HepG2 (cell line): ENCODE measurements at regions not wholly inside any gene's neighbourhood (a gene's known extent, or its start where the extent isn't known, plus 50 kb on each side); places are given as distances from the start of the nearest gene placed in this dataset.
A peak's percentile ranks its signal among the peaks of the same experiment; 100 is the strongest.

Experiments used
- CBX2 ChIP-seq, 2 experiments: fragments of 200-600 bp in 1 of 2; sonication (generic); formaldehyde crosslinking in 1 of 2; IDR thresholded peaks; 2 replicates each; pipeline versions ENCODE4 v1.7.0 to v1.8.1; 2018 to 2022; ENCODE audit warnings: low read depth in 2 of 2, low read length in 1 of 2, mild to moderate bottlenecking in 1 of 2, missing genetic modification reagents in 1 of 2
- DZIP1 ChIP-seq: sonication (generic); formaldehyde crosslinking; IDR thresholded peaks from 2 replicates; pipeline ENCODE4 v1.5.0; 2020; ENCODE audit warnings: mild to moderate bottlenecking, missing genetic modification reagents
- FOXA3 ChIP-seq: IDR thresholded peaks from 2 replicates; pipeline ENCODE4 v1.6.1; 2016; ENCODE audit warnings: missing genetic modification reagents, missing compliant biosample characterization
- FOXP1 ChIP-seq, 2 experiments: fragments of 450-650 bp in 1 of 2; IDR thresholded peaks; 2 replicates each; pipeline ENCODE4 v1.6.1; 2017 to 2018; ENCODE audit warnings: antibody characterized with exemption in 1 of 2
- GATA4 ChIP-seq: sonication (generic); IDR thresholded peaks from 2 replicates; pipeline ENCODE4 v1.6.1; 2016; ENCODE audit warnings: antibody characterized with exemption, low read depth, borderline replicate concordance
- LBX2 ChIP-seq: sonication (generic); formaldehyde crosslinking; IDR thresholded peaks from 2 replicates; pipeline ENCODE4 v1.5.0; 2020; ENCODE audit warnings: missing genetic modification reagents, mild to moderate bottlenecking, borderline replicate concordance
- MEIS2 ChIP-seq: sonication (generic); formaldehyde crosslinking; IDR thresholded peaks from 2 replicates; pipeline ENCODE4 v1.9.0; 2021; ENCODE audit warnings: mild to moderate bottlenecking, missing genetic modification reagents
- NCOA2 ChIP-seq: sonication (generic); formaldehyde crosslinking; IDR thresholded peaks from 2 replicates; pipeline ENCODE4 v1.8.0; 2022; ENCODE audit warnings: inconsistent platforms
- NONO ChIP-seq, 2 experiments: fragments of 450-650 bp in 1 of 2; sonication (generic) in 1 of 2; formaldehyde crosslinking in 1 of 2; IDR thresholded peaks in 1 of 2; conservative IDR thresholded peaks in 1 of 2; 2 replicates each; pipeline versions ENCODE4 v1.6.1 to v1.8.0; 2017 to 2022; ENCODE audit warnings: mild to moderate bottlenecking in 1 of 2, missing genetic modification reagents in 1 of 2, moderate library complexity in 1 of 2
- PATZ1 ChIP-seq: sonication (generic); formaldehyde crosslinking; IDR thresholded peaks from 2 replicates; pipeline ENCODE4 v1.4.0; 2020; ENCODE audit warnings: missing genetic modification reagents
- PAWR ChIP-seq: sonication (generic); formaldehyde crosslinking; IDR thresholded peaks from 2 replicates; pipeline ENCODE4 v1.4.0; 2020; ENCODE audit warnings: missing genetic modification reagents, mild to moderate bottlenecking, borderline replicate concordance
- POLR2AphosphoS5 ChIP-seq: IDR thresholded peaks from 2 replicates; pipeline ENCODE4 v1.6.1; 2012; ENCODE audit warnings: low read depth, low read length
- SALL2 ChIP-seq: sonication (generic); formaldehyde crosslinking; IDR thresholded peaks from 2 replicates; pipeline ENCODE4 v1.8.1; 2023; ENCODE audit warnings: mild to moderate bottlenecking, missing genetic modification reagents, inconsistent platforms
- SIN3B ChIP-seq: fragments of 150-350 bp; IDR thresholded peaks from 2 replicates; pipeline ENCODE4 v1.6.1; 2014; ENCODE audit warnings: low read length
- TARDBP ChIP-seq: sonication (generic); formaldehyde crosslinking; IDR thresholded peaks from 2 replicates; pipeline ENCODE4 v1.8.0; 2022; ENCODE audit warnings: mild to moderate bottlenecking, missing genetic modification reagents
- THAP11 ChIP-seq: IDR thresholded peaks from 2 replicates; pipeline ENCODE4 v1.6.1; 2016; ENCODE audit warnings: missing biosample characterization, missing genetic modification reagents
- ZNF350 ChIP-seq: sonication (generic); formaldehyde crosslinking; IDR thresholded peaks from 2 replicates; pipeline ENCODE4 v1.4.0; 2020; ENCODE audit warnings: mild to moderate bottlenecking, low read depth, missing genetic modification reagents, borderline replicate concordance
- ZNF496 ChIP-seq: sonication (generic); formaldehyde crosslinking; IDR thresholded peaks from 2 replicates; pipeline ENCODE4 v1.8.1; 2023; ENCODE audit warnings: mild to moderate bottlenecking, moderate library complexity, missing genetic modification reagents; ENCODE audit not compliant: insufficient replicate concordance
- ZNF589 ChIP-seq: sonication (generic); formaldehyde crosslinking; conservative IDR thresholded peaks from 2 replicates; pipeline ENCODE4 v1.8.0; 2022; ENCODE audit warnings: mild to moderate bottlenecking, moderate library complexity, missing genetic modification reagents
- ZNF598 ChIP-seq: sonication (generic); formaldehyde crosslinking; IDR thresholded peaks from 2 replicates; pipeline ENCODE4 v1.5.1; 2020; ENCODE audit warnings: mild to moderate bottlenecking, missing genetic modification reagents, borderline replicate concordance
- ZNF644 ChIP-seq: IDR thresholded peaks from 2 replicates; pipeline ENCODE4 v1.6.1; 2016; ENCODE audit warnings: low read depth
- TF ChIP-seq, protein P1 (sequence below): sonication (generic); formaldehyde crosslinking; conservative IDR thresholded peaks from 2 replicates; pipeline ENCODE4 v1.8.0; 2022; ENCODE audit warnings: missing genetic modification reagents
- TF ChIP-seq, protein P2 (sequence below): sonication (generic); formaldehyde crosslinking; IDR thresholded peaks from 2 replicates; pipeline ENCODE4 v1.4.0; 2020; ENCODE audit warnings: missing genetic modification reagents

DNA sequence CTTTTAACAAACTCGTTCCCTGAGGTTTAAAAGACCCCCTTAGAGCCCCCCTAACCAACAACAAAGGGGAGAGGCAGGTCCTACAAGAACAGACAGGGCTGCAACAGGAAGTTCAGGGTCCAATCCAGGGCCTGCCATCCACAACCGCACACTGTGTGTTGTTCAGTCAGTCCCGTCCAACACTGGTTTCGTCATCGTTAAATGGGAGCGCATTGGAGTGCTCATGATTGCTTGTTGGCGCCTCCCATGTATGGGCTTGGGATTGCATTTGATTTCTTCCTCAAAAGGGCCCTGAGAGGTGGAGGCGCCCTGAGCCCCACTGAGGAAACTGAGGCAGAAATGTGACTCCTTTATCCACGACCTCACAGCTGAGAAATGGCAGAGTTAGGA lies 174.1 kb downstream of the MN1 start (continued):
- TF ChIP-seq NCOA2 (CRISPR knock-in tag) (no peak; the same call in 1 of the 2 replicates), TARDBP (CRISPR knock-in tag) (no peak), ZNF496 (no peak), SALL2 (CRISPR knock-in tag) (no peak), LBX2 (CRISPR knock-in tag) (no peak), POLR2AphosphoS5 (no peak), SIN3B (no peak), MEIS2 (CRISPR knock-in tag) (no peak), FOXP1 (IDR thresholded peaks at IDR 0.05) (no peak), FOXP1 (CRISPR knock-in tag; IDR thresholded peaks at IDR 0.05) (0 out of 2 replicates have a peak, but pooled peaks have one; percentile 13), ZNF589 (CRISPR knock-in tag) (no peak), DZIP1 (CRISPR knock-in tag) (no peak), ZNF598 (CRISPR knock-in tag) (no peak), GATA4 (no peak), PAWR (CRISPR knock-in tag) (no peak), THAP11 (CRISPR knock-in tag) (0 out of 2 replicates have a peak, but pooled peaks have one; percentile 14), PATZ1 (peak; percentile 25), NONO (IDR thresholded peaks at IDR 0.05) (no peak), NONO (CRISPR knock-in tag; conservative IDR thresholded peaks at IDR 0.05) (no peak), FOXA3 (CRISPR knock-in tag) (peak; percentile 36; the same call in 1 of the 2 replicates), ZNF644 (peak; percentile 93; the same call in 1 of the 2 replicates), CBX2 (IDR thresholded peaks at IDR 0.05; ENCODE audit: low read depth, low read length) (no peak), CBX2 (CRISPR knock-in tag; IDR thresholded peaks at IDR 0.05; ENCODE audit: low read depth) (no peak), ZNF350 (CRISPR knock-in tag) (no peak)
- TF ChIP-seq, protein P1, sequence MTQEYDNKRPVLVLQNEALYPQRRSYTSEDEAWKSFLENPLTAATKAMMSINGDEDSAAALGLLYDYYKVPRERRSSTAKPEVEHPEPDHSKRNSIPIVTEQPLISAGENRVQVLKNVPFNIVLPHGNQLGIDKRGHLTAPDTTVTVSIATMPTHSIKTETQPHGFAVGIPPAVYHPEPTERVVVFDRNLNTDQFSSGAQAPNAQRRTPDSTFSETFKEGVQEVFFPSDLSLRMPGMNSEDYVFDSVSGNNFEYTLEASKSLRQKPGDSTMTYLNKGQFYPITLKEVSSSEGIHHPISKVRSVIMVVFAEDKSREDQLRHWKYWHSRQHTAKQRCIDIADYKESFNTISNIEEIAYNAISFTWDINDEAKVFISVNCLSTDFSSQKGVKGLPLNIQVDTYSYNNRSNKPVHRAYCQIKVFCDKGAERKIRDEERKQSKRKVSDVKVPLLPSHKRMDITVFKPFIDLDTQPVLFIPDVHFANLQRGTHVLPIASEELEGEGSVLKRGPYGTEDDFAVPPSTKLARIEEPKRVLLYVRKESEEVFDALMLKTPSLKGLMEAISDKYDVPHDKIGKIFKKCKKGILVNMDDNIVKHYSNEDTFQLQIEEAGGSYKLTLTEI (CRISPR knock-in tag): no peak
- TF ChIP-seq, protein P2, sequence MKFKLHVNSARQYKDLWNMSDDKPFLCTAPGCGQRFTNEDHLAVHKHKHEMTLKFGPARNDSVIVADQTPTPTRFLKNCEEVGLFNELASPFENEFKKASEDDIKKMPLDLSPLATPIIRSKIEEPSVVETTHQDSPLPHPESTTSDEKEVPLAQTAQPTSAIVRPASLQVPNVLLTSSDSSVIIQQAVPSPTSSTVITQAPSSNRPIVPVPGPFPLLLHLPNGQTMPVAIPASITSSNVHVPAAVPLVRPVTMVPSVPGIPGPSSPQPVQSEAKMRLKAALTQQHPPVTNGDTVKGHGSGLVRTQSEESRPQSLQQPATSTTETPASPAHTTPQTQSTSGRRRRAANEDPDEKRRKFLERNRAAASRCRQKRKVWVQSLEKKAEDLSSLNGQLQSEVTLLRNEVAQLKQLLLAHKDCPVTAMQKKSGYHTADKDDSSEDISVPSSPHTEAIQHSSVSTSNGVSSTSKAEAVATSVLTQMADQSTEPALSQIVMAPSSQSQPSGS (CRISPR knock-in tag): peak; percentile 74; the same call in 1 of the 2 replicates
